ENCODE measurements at regions not wholly inside any gene's neighbourhood (a gene's known extent, or its start where the extent isn't known, plus 50 kb on each side); places are given as distances from the start of the nearest gene placed in this dataset.

GRCh38 chr1:29689372-29690030 is 453.2 kb downstream of the PTPRU start:
- TF ChIP-seq SUZ12 (IDR thresholded peaks at IDR 0.05) (no peak), BHLHE40 (IDR thresholded peaks at IDR 0.05; ENCODE audit: borderline replicate concordance) (no peak), ELF4 (IDR thresholded peaks at IDR 0.05) (no peak), ZNF384 (IDR thresholded peaks at IDR 0.05) (no peak), HDGF (IDR thresholded peaks at IDR 0.05; ENCODE audit: borderline replicate concordance) (no peak), ARNT (IDR thresholded peaks at IDR 0.05) (no peak), CTBP1 (IDR thresholded peaks at IDR 0.05; ENCODE audit: borderline replicate concordance) (no peak), TARDBP (IDR thresholded peaks at IDR 0.05) (no peak), L3MBTL2 (conservative IDR thresholded peaks at IDR 0.05) (no peak), LEF1 (IDR thresholded peaks at IDR 0.05; ENCODE audit: borderline replicate concordance) (no peak), FOXM1 (IDR thresholded peaks at IDR 0.05; ENCODE audit: borderline replicate concordance) (no peak), FOXK2 (IDR thresholded peaks at IDR 0.05) (no peak)
- ChIA-PET CTCF (interaction anchor here (0.6 kb wide), 1 partner anchor 79 kb away, joined by 3 read pairs; no protein-coding TSS in a partner anchor), POLR2A (no interaction called here)
- no peak for DNase-seq (ENCODE audit: extremely low spot score)

GRCh38 chr1:29688471-29689365 is 452.4 kb downstream of the PTPRU start:
- ChIA-PET POLR2A (no interaction called here), CTCF (interaction anchor here (1.3 kb wide), 1 partner anchor 15 kb away, joined by 4 read pairs; no protein-coding TSS in a partner anchor)
- no peak for DNase-seq (ENCODE audit: extremely low spot score)
- no peak for TF ChIP-seq CTBP1 (IDR thresholded peaks at IDR 0.05; ENCODE audit: borderline replicate concordance)
- no peak for TF ChIP-seq TARDBP (IDR thresholded peaks at IDR 0.05)
- no peak for TF ChIP-seq HDGF (IDR thresholded peaks at IDR 0.05; ENCODE audit: borderline replicate concordance)
- TF ChIP-seq ARNT (IDR thresholded peaks at IDR 0.05) = no peak
- no peak for TF ChIP-seq NFRKB (IDR thresholded peaks at IDR 0.05)
- TF ChIP-seq FOXM1 (IDR thresholded peaks at IDR 0.05; ENCODE audit: borderline replicate concordance) = no peak
- TF ChIP-seq FOXA1 (IDR thresholded peaks at IDR 0.05) = no peak
- TF ChIP-seq PKNOX1 (IDR thresholded peaks at IDR 0.05) = no peak
- no peak for TF ChIP-seq FOXK2 (IDR thresholded peaks at IDR 0.05)
- TF ChIP-seq BHLHE40 (IDR thresholded peaks at IDR 0.05; ENCODE audit: borderline replicate concordance) = no peak

- no peak for DNase-seq (ENCODE audit: extremely low spot score)
- CTCF ChIA-PET = interaction anchor here (1.3 kb wide), 1 partner anchor 16 kb away, joined by 4 read pairs; no protein-coding TSS in a partner anchor
- POLR2A ChIA-PET = no interaction called here
- no peak for TF ChIP-seq LEF1 (IDR thresholded peaks at IDR 0.05; ENCODE audit: borderline replicate concordance)
- no peak for TF ChIP-seq FOXA1 (IDR thresholded peaks at IDR 0.05)
- no peak for TF ChIP-seq L3MBTL2 (conservative IDR thresholded peaks at IDR 0.05)
- no peak for TF ChIP-seq HDGF (IDR thresholded peaks at IDR 0.05; ENCODE audit: borderline replicate concordance)
- TF ChIP-seq FOXM1 (IDR thresholded peaks at IDR 0.05; ENCODE audit: borderline replicate concordance) = no peak
Observed at GRCh38 chr1:29687601-29688244, 451.4 kb downstream of the PTPRU start.

DNA sequence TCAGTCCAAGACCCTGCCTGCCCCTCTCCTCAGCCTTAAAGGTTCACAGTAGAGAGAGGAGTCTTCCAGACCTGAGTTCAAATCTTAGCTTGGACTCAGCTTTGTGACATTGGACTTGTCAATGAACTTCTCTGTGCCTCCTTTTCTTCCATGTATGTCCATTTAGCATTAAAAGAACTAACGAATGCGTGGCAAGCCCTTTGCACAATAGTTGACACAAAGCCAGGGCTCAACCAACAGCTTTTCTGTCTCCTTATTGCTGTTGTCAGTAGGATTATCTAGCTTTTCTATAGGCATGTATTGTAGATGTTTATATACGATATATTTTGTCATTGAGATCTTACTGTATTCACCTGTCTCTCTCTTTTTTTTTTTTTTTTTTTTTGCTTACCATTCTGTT is 450.8 kb downstream of the PTPRU start:
- no peak for TF ChIP-seq PKNOX1 (IDR thresholded peaks at IDR 0.05)
- TF ChIP-seq L3MBTL2 (conservative IDR thresholded peaks at IDR 0.05) = no peak
- TF ChIP-seq CTBP1 (IDR thresholded peaks at IDR 0.05; ENCODE audit: borderline replicate concordance) = no peak
- TF ChIP-seq BHLHE40 (IDR thresholded peaks at IDR 0.05; ENCODE audit: borderline replicate concordance) = no peak
- no peak for TF ChIP-seq TARDBP (IDR thresholded peaks at IDR 0.05)
- ChIA-PET POLR2A (no interaction called here), CTCF (interaction anchor here (0.8 kb wide), 1 partner anchor 16 kb away, joined by 3 read pairs; no protein-coding TSS in a partner anchor)
- DNase-seq (ENCODE audit: extremely low spot score) = no peak

GRCh38 chr1:29686012-29686930 is 449.9 kb downstream of the PTPRU start:
- ChIA-PET CTCF (interaction anchor here (0.8 kb wide), 1 partner anchor 17 kb away, joined by 3 read pairs; no protein-coding TSS in a partner anchor), POLR2A (no interaction called here)
- no peak for DNase-seq (ENCODE audit: extremely low spot score)
- TF ChIP-seq ZNF384 (IDR thresholded peaks at IDR 0.05) (no peak), SUZ12 (IDR thresholded peaks at IDR 0.05) (no peak), TARDBP (IDR thresholded peaks at IDR 0.05) (no peak), L3MBTL2 (conservative IDR thresholded peaks at IDR 0.05) (no peak), FOXK2 (IDR thresholded peaks at IDR 0.05) (no peak), BHLHE40 (IDR thresholded peaks at IDR 0.05; ENCODE audit: borderline replicate concordance) (no peak), NFRKB (IDR thresholded peaks at IDR 0.05) (no peak), ARNT (IDR thresholded peaks at IDR 0.05) (no peak), FOXM1 (IDR thresholded peaks at IDR 0.05; ENCODE audit: borderline replicate concordance) (no peak), LEF1 (IDR thresholded peaks at IDR 0.05; ENCODE audit: borderline replicate concordance) (no peak), ELF4 (IDR thresholded peaks at IDR 0.05) (no peak), CTBP1 (IDR thresholded peaks at IDR 0.05; ENCODE audit: borderline replicate concordance) (no peak)
